Vagina (tissue), 2 donors: ENCODE measurements at regions not wholly inside any gene's neighbourhood (a gene's known extent, or its start where the extent isn't known, plus 50 kb on each side); places are given as distances from the start of the nearest gene placed in this dataset.

Source experiments
- POLR2A ChIP-seq, 2 donors: fragments of 450-650 bp; IDR thresholded peaks; one replicate each; pipeline ENCODE4 v1.6.1; 2017; ENCODE audit warnings: antibody characterized with exemption in 2 of 2, mild to moderate bottlenecking in 2 of 2, moderate library complexity in 2 of 2
- POLR2AphosphoS5 ChIP-seq, 2 donors: sonication (generic); formaldehyde crosslinking; IDR thresholded peaks; one replicate each; pipeline ENCODE4 v1.9.0; 2017; ENCODE audit warnings: antibody characterized with exemption in 2 of 2, mild to moderate bottlenecking in 2 of 2, low read depth in 1 of 2; ENCODE audit not compliant: insufficient read depth in 1 of 2
- TF ChIP-seq, protein P1 (sequence below), 3 experiments: fragments of 450-650 bp in 2 of 3; fragments of 200-600 bp in 1 of 3; sonication (generic) in 1 of 3; IDR thresholded peaks; one replicate each; pipeline ENCODE4 v1.5.1; 2017 to 2019; ENCODE audit warnings: antibody characterized with exemption in 3 of 3, mild to moderate bottlenecking in 2 of 3, moderate library complexity in 2 of 3

DNA sequence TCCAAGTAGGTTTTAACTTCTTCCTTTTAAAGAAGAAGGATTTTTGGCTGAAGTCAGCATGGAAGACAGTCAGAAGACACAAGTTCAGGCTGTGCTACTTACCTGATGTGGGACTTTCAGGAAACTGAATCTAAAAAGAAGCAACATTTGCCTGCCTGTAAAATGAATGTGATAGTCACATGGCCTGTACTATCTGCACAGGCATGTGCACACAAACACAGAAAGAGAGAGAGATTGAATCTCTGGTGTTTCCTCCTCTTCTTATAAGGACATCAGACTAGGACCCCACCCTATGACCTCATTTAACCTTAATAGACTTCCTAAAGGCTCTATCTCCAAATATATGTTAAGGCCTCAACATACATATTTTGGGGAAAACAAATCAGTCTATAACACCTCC lies 542.9 kb downstream of the PLPP3 start:
- TF ChIP-seq, protein P1, sequence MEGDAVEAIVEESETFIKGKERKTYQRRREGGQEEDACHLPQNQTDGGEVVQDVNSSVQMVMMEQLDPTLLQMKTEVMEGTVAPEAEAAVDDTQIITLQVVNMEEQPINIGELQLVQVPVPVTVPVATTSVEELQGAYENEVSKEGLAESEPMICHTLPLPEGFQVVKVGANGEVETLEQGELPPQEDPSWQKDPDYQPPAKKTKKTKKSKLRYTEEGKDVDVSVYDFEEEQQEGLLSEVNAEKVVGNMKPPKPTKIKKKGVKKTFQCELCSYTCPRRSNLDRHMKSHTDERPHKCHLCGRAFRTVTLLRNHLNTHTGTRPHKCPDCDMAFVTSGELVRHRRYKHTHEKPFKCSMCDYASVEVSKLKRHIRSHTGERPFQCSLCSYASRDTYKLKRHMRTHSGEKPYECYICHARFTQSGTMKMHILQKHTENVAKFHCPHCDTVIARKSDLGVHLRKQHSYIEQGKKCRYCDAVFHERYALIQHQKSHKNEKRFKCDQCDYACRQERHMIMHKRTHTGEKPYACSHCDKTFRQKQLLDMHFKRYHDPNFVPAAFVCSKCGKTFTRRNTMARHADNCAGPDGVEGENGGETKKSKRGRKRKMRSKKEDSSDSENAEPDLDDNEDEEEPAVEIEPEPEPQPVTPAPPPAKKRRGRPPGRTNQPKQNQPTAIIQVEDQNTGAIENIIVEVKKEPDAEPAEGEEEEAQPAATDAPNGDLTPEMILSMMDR (IDR thresholded peaks at IDR 0.05), result no peak
- TF ChIP-seq POLR2AphosphoS5 (IDR thresholded peaks at IDR 0.05; ENCODE audit: insufficient read depth in 1 of 2, low read depth in 1 of 2) (no peak), POLR2A (IDR thresholded peaks at IDR 0.05) (no peak)
